KMS-11 (cell line): ENCODE measurements at regions not wholly inside any gene's neighbourhood (a gene's known extent, or its start where the extent isn't known, plus 50 kb on each side); places are given as distances from the start of the nearest gene placed in this dataset.
A peak's percentile ranks its signal among the peaks of the same experiment; 100 is the strongest.
"Not testable (repeated sequence)": the region's sequence is repeated elsewhere in the genome, so short reads cannot be mapped to it uniquely, and the experiment has no call there.

Experiments
- H2AFZ ChIP-seq: fragments of 200-600 bp; sonication (generic); 2 replicates; pipeline ENCODE4 v1.6.1; 2016; ENCODE audit warnings: antibody characterized with exemption, mixed run types, low read depth
- H3K27ac ChIP-seq: fragments of 200-600 bp; sonication (generic); 2 replicates; pipeline ENCODE4 v1.6.1; 2016; ENCODE audit warnings: mild to moderate bottlenecking, mixed run types
- H3K27me3 ChIP-seq: fragments of 200-600 bp; sonication (generic); 2 replicates; pipeline ENCODE4 v1.6.1; 2017; ENCODE audit warnings: mild to moderate bottlenecking, low read depth, mixed run types, moderate library complexity; ENCODE audit not compliant: insufficient read depth
- H3K36me3 ChIP-seq: fragments of 200-600 bp; sonication (generic); 2 replicates; pipeline ENCODE4 v1.6.1; 2017; ENCODE audit warnings: mild to moderate bottlenecking, mixed run types; ENCODE audit not compliant: insufficient read depth
- H3K4me1 ChIP-seq: fragments of 200-600 bp; sonication (generic); 2 replicates; pipeline ENCODE4 v1.6.1; 2016; ENCODE audit warnings: mild to moderate bottlenecking, low read depth, mixed run types; ENCODE audit not compliant: poor library complexity, severe bottlenecking
- H3K4me2 ChIP-seq: fragments of 200-600 bp; sonication (generic); 2 replicates; pipeline ENCODE4 v1.7.0; 2016; ENCODE audit warnings: mild to moderate bottlenecking, mixed run types
- H3K4me3 ChIP-seq: fragments of 200-600 bp; sonication (generic); IDR thresholded peaks from 2 replicates; pipeline ENCODE4 v1.6.1; 2017; ENCODE audit warnings: low read depth, low read length, mixed read lengths; ENCODE audit not compliant: insufficient read depth
- H3K79me2 ChIP-seq: fragments of 200-600 bp; sonication (generic); 2 replicates; pipeline ENCODE4 v1.6.1; 2016; ENCODE audit warnings: low read depth, mixed run types; ENCODE audit not compliant: insufficient read depth
- H3K9ac ChIP-seq: fragments of 200-600 bp; sonication (generic); 2 replicates; pipeline ENCODE4 v1.6.1; 2016; ENCODE audit warnings: mild to moderate bottlenecking, mixed run types
- H4K20me1 ChIP-seq: fragments of 200-600 bp; sonication (generic); 2 replicates; pipeline ENCODE4 v1.6.1; 2016; ENCODE audit warnings: mild to moderate bottlenecking, mixed run types; ENCODE audit not compliant: insufficient read depth
- CTCF ChIP-seq: fragments of 200-600 bp; sonication (generic); conservative IDR thresholded peaks from 2 replicates; pipeline ENCODE4 v1.6.1; 2017; ENCODE audit warnings: low read depth, mild to moderate bottlenecking, antibody characterized with exemption, low read length, moderate library complexity, mixed read lengths

GRCh38 chr6:130560231-130560630 is 194.4 kb downstream of the TMEM200A start:
- Histone ChIP-seq H4K20me1 (no peaks in the 10 kb centered on the region), H3K4me3 (no peak overlapping the region), H3K4me2 (0 out of 2 replicates have a peak overlapping the region, but pooled peaks have one; percentile 7), H3K4me1 (peaks cover 14% of the 10 kb centered on the region), H3K27me3 (no peaks in the 10 kb centered on the region), H3K79me2 (no peaks in the 10 kb centered on the region), H3K36me3 (no peaks in the 10 kb centered on the region), H3K27ac (no peak overlapping the region), H3K9ac (no peak overlapping the region), H2AFZ (no peak overlapping the region)
- no peak for TF ChIP-seq CTCF

- H3K79me2 ChIP-seq, H3K27ac ChIP-seq, H3K36me3 ChIP-seq, H2AFZ ChIP-seq, H3K4me3 ChIP-seq, H3K9ac ChIP-seq, H3K27me3 ChIP-seq, H4K20me1 ChIP-seq, H3K4me2 ChIP-seq: not testable (repeated sequence)
- peaks cover 14% of the 10 kb centered on the region for H3K4me1 ChIP-seq
Observed at GRCh38 chr6:130561159-130561558, 195.3 kb downstream of the TMEM200A start.

GRCh38 chr6:130565696-130566095 is 199.9 kb downstream of the TMEM200A start:
- H3K79me2 ChIP-seq: no peaks in the 10 kb centered on the region
- H2AFZ ChIP-seq: no peak overlapping the region
- no peak overlapping the region for H3K4me3 ChIP-seq
- H3K9ac ChIP-seq: no peak overlapping the region
- H3K4me2 ChIP-seq: no peak overlapping the region
- no peaks in the 10 kb centered on the region for H4K20me1 ChIP-seq
- H3K36me3 ChIP-seq: no peaks in the 10 kb centered on the region
- H3K4me1 ChIP-seq: peaks cover 4% of the 10 kb centered on the region
- H3K27ac ChIP-seq: no peak overlapping the region
- H3K27me3 ChIP-seq: no peaks in the 10 kb centered on the region
- TF ChIP-seq CTCF: no peak

- H3K36me3 ChIP-seq: no peaks in the 10 kb centered on the region
- no peak overlapping the region for H3K27ac ChIP-seq
- H3K4me3 ChIP-seq: no peak overlapping the region
- H4K20me1 ChIP-seq: no peaks in the 10 kb centered on the region
- H3K4me1 ChIP-seq: peaks cover 12% of the 10 kb centered on the region
- H3K79me2 ChIP-seq: no peaks in the 10 kb centered on the region
- H3K27me3 ChIP-seq: no peaks in the 10 kb centered on the region
- H2AFZ ChIP-seq: no peak overlapping the region
- no peak for TF ChIP-seq CTCF
- H3K9ac ChIP-seq: no peak overlapping the region
- no peak overlapping the region for H3K4me2 ChIP-seq
Observed at GRCh38 chr6:130574146-130574545, 208.3 kb downstream of the TMEM200A start.

- H3K27me3 ChIP-seq: no peaks in the 10 kb centered on the region
- no peaks in the 10 kb centered on the region for H4K20me1 ChIP-seq
- TF ChIP-seq CTCF: no peak
- H3K27ac ChIP-seq: no peak overlapping the region
- no peaks in the 10 kb centered on the region for H3K79me2 ChIP-seq
- H3K4me3 ChIP-seq: no peak overlapping the region
- H3K4me2 ChIP-seq: no peak overlapping the region
- H3K36me3 ChIP-seq: no peaks in the 10 kb centered on the region
- H2AFZ ChIP-seq: no peak overlapping the region
- H3K9ac ChIP-seq: no peak overlapping the region
- H3K4me1 ChIP-seq: peaks cover 12% of the 10 kb centered on the region
Observed at GRCh38 chr6:130575557-130575956, 209.7 kb downstream of the TMEM200A start.
